Mesendoderm (in vitro differentiated cells): ENCODE measurements at regions not wholly inside any gene's neighbourhood (a gene's known extent, or its start where the extent isn't known, plus 50 kb on each side); places are given as distances from the start of the nearest gene placed in this dataset.
"Not testable (repeated sequence)": the region's sequence is repeated elsewhere in the genome, so short reads cannot be mapped to it uniquely, and the experiment has no call there.

Experiments
- DNase-seq: peaks from one replicate; pipeline ENCODE4 v3.0.0; 2013
- H2AK5ac ChIP-seq: 2 replicates; pipeline ENCODE4 v1.6.1; 2013; ENCODE audit warnings: low read length, inconsistent platforms
- H2BK120ac ChIP-seq: 2 replicates; pipeline ENCODE4 v1.6.1; 2013; ENCODE audit warnings: low read depth, mild to moderate bottlenecking, low read length, moderate library complexity, mixed read lengths
- H2BK15ac ChIP-seq: replicated peaks from 2 replicates; pipeline ENCODE4 v1.6.1; 2013; ENCODE audit warnings: low read depth, mild to moderate bottlenecking, moderate library complexity
- H2BK5ac ChIP-seq: 2 replicates; pipeline ENCODE4 v1.6.1; 2013; ENCODE audit warnings: low read length, inconsistent platforms
- H3K18ac ChIP-seq: 2 replicates; pipeline ENCODE4 v1.6.1; 2013; ENCODE audit warnings: mild to moderate bottlenecking, low read length, mixed read lengths
- H3K23ac ChIP-seq: one replicate; pipeline ENCODE4 v1.6.1; 2013; ENCODE audit warnings: low read length
- H3K27ac ChIP-seq: 2 replicates; pipeline ENCODE4 v1.5.1; 2013; ENCODE audit warnings: low read depth, mild to moderate bottlenecking, inconsistent platforms, low read length, moderate library complexity
- H3K27me3 ChIP-seq: 2 replicates; pipeline ENCODE4 v1.6.1; 2013; ENCODE audit warnings: low read length, control low read depth, mild to moderate bottlenecking, inconsistent platforms; ENCODE audit not compliant: insufficient read depth, poor library complexity
- H3K36me3 ChIP-seq: 2 replicates; pipeline ENCODE4 v1.6.1; 2013; ENCODE audit warnings: low read length, inconsistent platforms; ENCODE audit not compliant: control insufficient read depth, insufficient read depth
- H3K4ac ChIP-seq: one replicate; pipeline ENCODE4 v1.6.1; 2013; ENCODE audit warnings: low read depth, mild to moderate bottlenecking, low read length, moderate library complexity
- H3K4me1 ChIP-seq: 2 replicates; pipeline ENCODE4 v1.6.1; 2013; ENCODE audit warnings: low read depth, low read length, inconsistent platforms; ENCODE audit not compliant: control insufficient read depth
- H3K4me2 ChIP-seq: 2 replicates; pipeline ENCODE4 v1.6.1; 2013; ENCODE audit warnings: low read length
- H3K4me3 ChIP-seq: 2 replicates; pipeline ENCODE4 v1.5.1; 2013; ENCODE audit warnings: mild to moderate bottlenecking, low read length
- H3K56ac ChIP-seq: one replicate; pipeline ENCODE4 v1.6.1; 2013; ENCODE audit warnings: low read length
- H3K79me1 ChIP-seq: 2 replicates; pipeline ENCODE4 v1.6.1; 2013; ENCODE audit warnings: low read length, inconsistent platforms
- H3K79me2 ChIP-seq: 2 replicates; pipeline ENCODE4 v1.6.1; 2013; ENCODE audit warnings: mild to moderate bottlenecking, low read length; ENCODE audit not compliant: control insufficient read depth, insufficient read depth
- H3K9ac ChIP-seq: 2 replicates; pipeline ENCODE4 v1.6.1; 2013; ENCODE audit warnings: low read length, inconsistent platforms
- H4K5ac ChIP-seq: one replicate; pipeline ENCODE4 v1.6.1; 2013; ENCODE audit warnings: low read length
- H4K8ac ChIP-seq: one replicate; pipeline ENCODE4 v1.6.1; 2013; ENCODE audit warnings: low read depth, mild to moderate bottlenecking, control low read depth, low read length, moderate library complexity
- WGBS: extraction: QIAGEN DNeasy Blood & Tissue Kit; methylation state at CpG from one replicate; pipeline ENCODE4 v1.1.7; 2013; ENCODE audit warnings: low lambda C conversion rate, missing lambda C conversion rate; ENCODE audit not compliant: insufficient coverage; ENCODE audit errors: extremely low coverage; 5-methylcytosine and 5-hydroxymethylcytosine counted together

GRCh38 chr1:29592261-29592615, 355.9 kb downstream of the PTPRU start:
- Histone ChIP-seq H3K79me1 (no peaks in the 10 kb centered on the region), H3K36me3 (no peaks in the 10 kb centered on the region), H2AK5ac (no peak overlapping the region)

GRCh38 chr1:29591601-29592260, 355.4 kb downstream of the PTPRU start:
- Histone ChIP-seq H3K4ac (no peak overlapping the region), H3K56ac (no peak overlapping the region), H3K79me1 (no peaks in the 10 kb centered on the region), H2BK120ac (no peak overlapping the region), H2BK5ac (no peak overlapping the region), H4K5ac (no peak overlapping the region), H3K36me3 (no peaks in the 10 kb centered on the region), H3K27me3 (no peaks in the 10 kb centered on the region), H3K27ac (no peak overlapping the region), H4K8ac (no peak overlapping the region), H3K4me3 (no peak overlapping the region), H2BK15ac (no peak overlapping the region), H3K23ac (no peak overlapping the region), H2AK5ac (no peak overlapping the region), H3K4me1 (no peaks in the 10 kb centered on the region), H3K4me2 (no peak overlapping the region), H3K9ac (no peak overlapping the region), H3K18ac (no peak overlapping the region), H3K79me2 (no peaks in the 10 kb centered on the region)
- no CpG with 5 or more reads among the region's 13 CpGs for WGBS
- no peak for DNase-seq

More at GRCh38 chr1:29592261-29592615, 355.9 kb downstream of the PTPRU start:
- Histone ChIP-seq H4K5ac (no peak overlapping the region), H3K9ac (no peak overlapping the region), H3K4me2 (no peak overlapping the region), H3K27ac (no peak overlapping the region), H2BK15ac (no peak overlapping the region), H2BK5ac (no peak overlapping the region), H3K23ac (no peak overlapping the region), H3K27me3 (no peaks in the 10 kb centered on the region), H2BK120ac (no peak overlapping the region), H3K4ac (no peak overlapping the region), H3K18ac (no peak overlapping the region), H3K4me3 (no peak overlapping the region), H3K56ac (no peak overlapping the region), H3K79me2 (no peaks in the 10 kb centered on the region), H3K4me1 (no peaks in the 10 kb centered on the region), H4K8ac (no peak overlapping the region)
- no peak for DNase-seq
- no CpG with 5 or more reads among the region's 6 CpGs for WGBS

- Histone ChIP-seq H2AK5ac (no peak overlapping the region), H2BK5ac (no peak overlapping the region), H4K8ac (no peak overlapping the region), H3K56ac (no peak overlapping the region), H4K5ac (no peak overlapping the region), H3K79me1 (no peaks in the 10 kb centered on the region), H3K9ac (no peak overlapping the region), H2BK120ac (no peak overlapping the region), H3K4me2 (no peak overlapping the region), H3K23ac (no peak overlapping the region), H3K27me3 (no peaks in the 10 kb centered on the region), H2BK15ac (no peak overlapping the region), H3K79me2 (no peaks in the 10 kb centered on the region), H3K4ac (no peak overlapping the region), H3K18ac (no peak overlapping the region), H3K27ac (no peak overlapping the region), H3K4me3 (no peak overlapping the region), H3K4me1 (no peaks in the 10 kb centered on the region), H3K36me3 (no peaks in the 10 kb centered on the region)
- no CpG with 5 or more reads among the region's 10 CpGs for WGBS
- no peak for DNase-seq
Measured at GRCh38 chr1:29590583-29591565, 354.6 kb downstream of the PTPRU start.

GRCh38 chr1:29589716-29590115, 353.4 kb downstream of the PTPRU start:
- H3K4me2 ChIP-seq, H3K27me3 ChIP-seq, H3K27ac ChIP-seq, DNase-seq, H3K56ac ChIP-seq, H4K8ac ChIP-seq, H3K79me1 ChIP-seq, H3K9ac ChIP-seq, H3K18ac ChIP-seq, H3K23ac ChIP-seq, H3K36me3 ChIP-seq, H3K4me3 ChIP-seq, H3K4me1 ChIP-seq, H2BK5ac ChIP-seq, H4K5ac ChIP-seq, H2BK120ac ChIP-seq, H2BK15ac ChIP-seq, H3K4ac ChIP-seq, H3K79me2 ChIP-seq, H2AK5ac ChIP-seq: not testable (repeated sequence)
- no CpG with 5 or more reads among the region's 3 CpGs for WGBS

- no peaks in the 10 kb centered on the region for H3K79me2 ChIP-seq
- H2BK120ac ChIP-seq = no peak overlapping the region
- H3K18ac ChIP-seq = no peak overlapping the region
- no peak overlapping the region for H3K56ac ChIP-seq
- whole genome bisulfite sequencing = no CpG with 5 or more reads among the region's 4 CpGs
- no peak overlapping the region for H3K4me2 ChIP-seq
- no peak overlapping the region for H3K4ac ChIP-seq
- H3K4me3 ChIP-seq = no peak overlapping the region
- H3K36me3 ChIP-seq = no peaks in the 10 kb centered on the region
- no peak overlapping the region for H3K23ac ChIP-seq
- no peak overlapping the region for H4K5ac ChIP-seq
- no peaks in the 10 kb centered on the region for H3K79me1 ChIP-seq
- no peak for DNase-seq
- H3K27me3 ChIP-seq = no peaks in the 10 kb centered on the region
- H2BK15ac ChIP-seq = no peak overlapping the region
- no peak overlapping the region for H3K27ac ChIP-seq
- H2AK5ac ChIP-seq = no peak overlapping the region
- H3K9ac ChIP-seq = no peak overlapping the region
- H4K8ac ChIP-seq = no peak overlapping the region
- no peak overlapping the region for H2BK5ac ChIP-seq
- H3K4me1 ChIP-seq = no peaks in the 10 kb centered on the region
Measured at GRCh38 chr1:29586991-29587745, 350.8 kb downstream of the PTPRU start.
